ENCODE measurements at regions not wholly inside any gene's neighbourhood (a gene's known extent, or its start where the extent isn't known, plus 50 kb on each side); places are given as distances from the start of the nearest gene placed in this dataset.
"Not testable (repeated sequence)": the region's sequence is repeated elsewhere in the genome, so short reads cannot be mapped to it uniquely, and the experiment has no call there.

- TF ChIP-seq TAF9B (IDR thresholded peaks at IDR 0.05; ENCODE audit: partially characterized antibody) (peak; percentile 53), NFRKB (IDR thresholded peaks at IDR 0.05; ENCODE audit: low read depth) (peak; percentile 68), SIN3B (IDR thresholded peaks at IDR 0.05; ENCODE audit: low read depth) (peak; percentile 69; the same call in 1 of the 2 replicates), NR3C1 (CRISPR knock-in tag; IDR thresholded peaks at IDR 0.05) (peak; percentile 58), E2F3 (CRISPR knock-in tag; IDR thresholded peaks at IDR 0.05) (peak; percentile 94), MGA (IDR thresholded peaks at IDR 0.05) (peak; percentile 91), ZNF316 (IDR thresholded peaks at IDR 0.05) (peak; percentile 58), EHMT2 (IDR thresholded peaks at IDR 0.05) (peak; percentile 75), TGIF2 (CRISPR knock-in tag; IDR thresholded peaks at IDR 0.05) (0 out of 2 replicates have a peak, but pooled peaks have one; percentile 45), SAP30 (IDR thresholded peaks at IDR 0.05; ENCODE audit: borderline replicate concordance, insufficient read depth, low read depth, low read length, poor library complexity, severe bottlenecking) (peak; percentile 87), ERF (CRISPR knock-in tag; IDR thresholded peaks at IDR 0.05) (peak; percentile 61; the same call in 1 of the 2 replicates), ZNF239 (CRISPR knock-in tag; IDR thresholded peaks at IDR 0.05) (peak; percentile 26; the same call in 1 of the 2 replicates), MYC (IDR thresholded peaks at IDR 0.05; ENCODE audit: low read depth, low read length) (peak; percentile 35)
- TF ChIP-seq, protein P1, sequence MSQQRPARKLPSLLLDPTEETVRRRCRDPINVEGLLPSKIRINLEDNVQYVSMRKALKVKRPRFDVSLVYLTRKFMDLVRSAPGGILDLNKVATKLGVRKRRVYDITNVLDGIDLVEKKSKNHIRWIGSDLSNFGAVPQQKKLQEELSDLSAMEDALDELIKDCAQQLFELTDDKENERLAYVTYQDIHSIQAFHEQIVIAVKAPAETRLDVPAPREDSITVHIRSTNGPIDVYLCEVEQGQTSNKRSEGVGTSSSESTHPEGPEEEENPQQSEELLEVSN (IDR thresholded peaks at IDR 0.05; ENCODE audit: borderline replicate concordance in 1 of 2, extremely low read depth in 1 of 2, insufficient read depth in 1 of 2, insufficient read length in 1 of 2, low read depth in 1 of 2, low read length in 1 of 2, poor library complexity in 1 of 2, severe bottlenecking in 1 of 2): peak; percentile 81 to 88
- TF ChIP-seq MYC (CRISPR knock-in tag; IDR thresholded peaks at IDR 0.05; ENCODE audit: borderline replicate concordance, low read depth): not testable (repeated sequence)
Measured at GRCh38 chr6:140147825-140148814, 773.7 kb upstream of the CITED2 start (continued).

Measured in K562 (cell line).